Transverse colon (tissue), 4 donors: ENCODE measurements at regions not wholly inside any gene's neighbourhood (a gene's known extent, or its start where the extent isn't known, plus 50 kb on each side); places are given as distances from the start of the nearest gene placed in this dataset.

Experiments used
- CTCF ChIP-seq, 5 experiments: fragments of 200-600 bp in 3 of 5; fragments of 450-650 bp in 2 of 5; sonication (generic) in 3 of 5; IDR thresholded peaks; 1 replicate in 2 of 5; 2 replicates in 3 of 5; pipeline ENCODE4 v1.5.1; 2016 to 2017; ENCODE audit warnings: antibody characterized with exemption in 5 of 5, inconsistent platforms in 3 of 5, mild to moderate bottlenecking in 2 of 5, moderate library complexity in 1 of 5
- EP300 ChIP-seq: sonication (generic); formaldehyde crosslinking; IDR thresholded peaks from one replicate; pipeline ENCODE4 v1.6.1; 2017; ENCODE audit warnings: antibody characterized with exemption, low read depth
- POLR2A ChIP-seq: fragments of 450-650 bp; IDR thresholded peaks from one replicate; pipeline ENCODE4 v1.6.1; 2016; ENCODE audit warnings: antibody characterized with exemption, mild to moderate bottlenecking, moderate library complexity
- POLR2AphosphoS5 ChIP-seq, 3 donors: sonication (generic); formaldehyde crosslinking; IDR thresholded peaks; one replicate each; pipeline ENCODE4 v1.6.1; 2016; ENCODE audit warnings: antibody characterized with exemption in 3 of 3

GRCh38 chr18:23354625-23355024 lies 98.5 kb upstream of the RIOK3 start:
- TF ChIP-seq CTCF (IDR thresholded peaks at IDR 0.05) (no peak), POLR2A (no peak), EP300 (no peak), POLR2AphosphoS5 (IDR thresholded peaks at IDR 0.05) (no peak)
